ENCODE measurements at regions not wholly inside any gene's neighbourhood (a gene's known extent, or its start where the extent isn't known, plus 50 kb on each side); places are given as distances from the start of the nearest gene placed in this dataset.

DNA sequence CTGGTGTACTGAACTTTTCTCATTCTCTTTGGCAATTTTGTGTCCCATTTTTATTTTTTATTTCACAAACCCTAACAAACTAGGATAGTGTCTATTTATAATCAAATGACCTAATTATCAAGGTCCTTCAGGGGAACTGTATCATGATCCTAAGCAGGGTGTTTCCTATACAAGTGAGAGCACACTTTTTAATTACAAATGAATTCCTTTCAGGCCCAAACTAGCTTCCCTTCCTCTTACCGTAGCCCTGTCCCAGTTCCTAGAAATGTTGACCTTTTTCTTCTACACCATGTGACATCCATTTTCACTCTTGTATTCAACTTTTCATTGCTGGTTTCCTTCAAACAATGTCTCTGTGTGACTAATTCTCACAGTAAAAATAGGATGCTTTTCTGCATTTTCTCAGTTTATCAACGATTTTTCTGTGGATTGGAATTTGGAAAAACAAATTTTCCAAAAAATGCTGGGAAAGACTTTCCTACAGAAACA lies 411.4 kb downstream of the CCDC91 start:
- TF ChIP-seq CTCF (IDR thresholded peaks at IDR 0.05), result no peak
- H3K4me1 Mint-ChIP-seq (ENCODE audit: unreplicated experiment), result no peaks in the 10 kb centered on the region
- peaks cover 4% of the 10 kb centered on the region for H3K9me3 Mint-ChIP-seq (ENCODE audit: unreplicated experiment)
- no peaks in the 10 kb centered on the region for H3K36me3 Mint-ChIP-seq (ENCODE audit: unreplicated experiment)
- H3K27me3 Mint-ChIP-seq (ENCODE audit: unreplicated experiment), result peaks cover 3% of the 10 kb centered on the region
- DNase-seq (ENCODE audit: extremely low spot score, unreplicated experiment), result no peak
- no peak overlapping the region for H3K4me3 Mint-ChIP-seq (ENCODE audit: unreplicated experiment)
- H3K27ac Mint-ChIP-seq (ENCODE audit: unreplicated experiment), result no peak overlapping the region

GRCh38 chr12:28602786-28603185 lies 412.5 kb downstream of the CCDC91 start:
- Mint-ChIP-seq H3K27ac (ENCODE audit: unreplicated experiment) (no peak overlapping the region), H3K4me3 (ENCODE audit: unreplicated experiment) (no peak overlapping the region), H3K27me3 (ENCODE audit: unreplicated experiment) (peaks cover 3% of the 10 kb centered on the region), H3K9me3 (ENCODE audit: unreplicated experiment) (peaks cover 11% of the 10 kb centered on the region), H3K4me1 (ENCODE audit: unreplicated experiment) (no peaks in the 10 kb centered on the region), H3K36me3 (ENCODE audit: unreplicated experiment) (peaks cover 3% of the 10 kb centered on the region)
- DNase-seq (ENCODE audit: extremely low spot score, unreplicated experiment), result no peak
- TF ChIP-seq CTCF (IDR thresholded peaks at IDR 0.05), result no peak

DNA sequence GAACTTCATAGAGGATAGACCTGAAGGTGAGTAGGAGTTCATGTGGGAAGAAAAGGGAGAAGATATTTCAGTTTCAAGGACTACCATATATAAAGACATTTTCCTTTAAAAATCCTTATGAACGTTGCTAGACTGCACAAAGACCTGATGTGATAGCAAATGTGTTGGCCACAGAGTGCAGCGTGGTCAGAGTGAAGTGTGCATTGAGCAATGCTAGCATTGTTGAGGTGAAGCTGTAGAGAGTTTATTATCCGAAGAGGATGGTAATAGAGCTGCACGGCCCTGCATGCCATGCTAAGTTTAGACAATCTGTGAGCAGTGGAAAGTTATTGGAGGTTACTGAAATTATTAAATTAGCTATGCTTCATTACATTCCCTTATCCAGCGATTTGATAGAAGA lies 413.0 kb downstream of the CCDC91 start:
- H3K4me3 Mint-ChIP-seq (ENCODE audit: unreplicated experiment), result no peak overlapping the region
- H3K9me3 Mint-ChIP-seq (ENCODE audit: unreplicated experiment), result peaks cover 13% of the 10 kb centered on the region
- no peak for DNase-seq (ENCODE audit: extremely low spot score, unreplicated experiment)
- no peak for TF ChIP-seq CTCF (IDR thresholded peaks at IDR 0.05)
- H3K27me3 Mint-ChIP-seq (ENCODE audit: unreplicated experiment), result peaks cover 3% of the 10 kb centered on the region
- H3K4me1 Mint-ChIP-seq (ENCODE audit: unreplicated experiment), result no peaks in the 10 kb centered on the region
- H3K36me3 Mint-ChIP-seq (ENCODE audit: unreplicated experiment), result peaks cover 3% of the 10 kb centered on the region
- H3K27ac Mint-ChIP-seq (ENCODE audit: unreplicated experiment), result no peak overlapping the region

- Mint-ChIP-seq H3K27ac (ENCODE audit: unreplicated experiment) (no peak overlapping the region), H3K4me3 (ENCODE audit: unreplicated experiment) (no peak overlapping the region), H3K9me3 (ENCODE audit: unreplicated experiment) (peaks cover 13% of the 10 kb centered on the region), H3K4me1 (ENCODE audit: unreplicated experiment) (no peaks in the 10 kb centered on the region), H3K36me3 (ENCODE audit: unreplicated experiment) (peaks cover 3% of the 10 kb centered on the region), H3K27me3 (ENCODE audit: unreplicated experiment) (peaks cover 3% of the 10 kb centered on the region)
- no peak for TF ChIP-seq CTCF (IDR thresholded peaks at IDR 0.05)
- no peak for DNase-seq (ENCODE audit: extremely low spot score, unreplicated experiment)
These were observed 413.5 kb downstream of the CCDC91 start for GRCh38 chr12:28603801-28604200.

GRCh38 chr12:28604240-28604639 lies 414.0 kb downstream of the CCDC91 start:
- Mint-ChIP-seq H3K27me3 (ENCODE audit: unreplicated experiment) (peaks cover 3% of the 10 kb centered on the region), H3K9me3 (ENCODE audit: unreplicated experiment) (peaks cover 13% of the 10 kb centered on the region), H3K4me1 (ENCODE audit: unreplicated experiment) (no peaks in the 10 kb centered on the region), H3K36me3 (ENCODE audit: unreplicated experiment) (peaks cover 3% of the 10 kb centered on the region), H3K4me3 (ENCODE audit: unreplicated experiment) (no peak overlapping the region), H3K27ac (ENCODE audit: unreplicated experiment) (no peak overlapping the region)
- TF ChIP-seq CTCF (IDR thresholded peaks at IDR 0.05), result no peak
- DNase-seq (ENCODE audit: extremely low spot score, unreplicated experiment), result no peak

Measured in osteocyte (in vitro differentiated cells).